OCI-LY7 (cell line): ENCODE measurements at regions not wholly inside any gene's neighbourhood (a gene's known extent, or its start where the extent isn't known, plus 50 kb on each side); places are given as distances from the start of the nearest gene placed in this dataset.

ENCODE experiments used
- BruUV-seq: library from RNA; stranded (reverse); fragments of 400-500 nt; replicated peaks from 2 replicates; lab custom pipeline; 2021; lab: Mats Ljungman, UMichigan
- CTCF ChIA-PET: fragments of 300-600 bp; sonication (Branson Sonifier 250); formaldehyde crosslinking; loops from one replicate; lab custom pipeline; 2022; ENCODE audit warnings: antibody characterized with exemption; ENCODE audit not compliant: unreplicated experiment; lab: Charles Lee
- POLR2A ChIA-PET: fragments of 300-600 bp; sonication (Branson Sonifier 250); formaldehyde crosslinking; loops from one replicate; lab custom pipeline; 2022; ENCODE audit warnings: antibody characterized with exemption; lab: Charles Lee
- DNase-seq: peaks from one replicate; pipeline ENCODE4 v3.0.0-alpha.2; 2015; ENCODE audit warnings: low spot score
- H2AFZ ChIP-seq: fragments of 200-600 bp; sonication (generic), shearing (Covaris generic); 2 replicates; pipeline ENCODE4 v1.6.1; 2014; ENCODE audit warnings: mild to moderate bottlenecking, antibody characterized with exemption, low read length, moderate library complexity
- H3K27ac ChIP-seq: fragments of 200-600 bp; sonication (generic); 2 replicates; pipeline ENCODE4 v1.5.1; 2014; ENCODE audit warnings: mixed run types, low read depth, mild to moderate bottlenecking, moderate library complexity, low read length, inconsistent platforms; ENCODE audit not compliant: poor library complexity, severe bottlenecking
- H3K36me3 ChIP-seq: fragments of 200-600 bp; sonication (generic); 2 replicates; pipeline ENCODE4 v1.6.1; 2014; ENCODE audit warnings: mild to moderate bottlenecking, antibody characterized with exemption, low read length, moderate library complexity, mixed read lengths; ENCODE audit not compliant: insufficient read depth
- H3K4me1 ChIP-seq: fragments of 200-600 bp; sonication (generic); 2 replicates; pipeline ENCODE4 v1.5.1; 2014; ENCODE audit warnings: mild to moderate bottlenecking, low read length; ENCODE audit not compliant: insufficient read depth, poor library complexity, severe bottlenecking
- H3K4me2 ChIP-seq: fragments of 200-600 bp; sonication (generic); 2 replicates; pipeline ENCODE4 v1.6.1; 2014; ENCODE audit warnings: mild to moderate bottlenecking, low read length
- H3K4me3 ChIP-seq: fragments of 200-600 bp; sonication (generic); 2 replicates; pipeline ENCODE4 v1.5.1; 2014; ENCODE audit warnings: mild to moderate bottlenecking, low read depth, low read length; ENCODE audit not compliant: poor library complexity, severe bottlenecking
- H3K79me2 ChIP-seq: fragments of 200-600 bp; sonication (generic); 2 replicates; pipeline ENCODE4 v1.6.1; 2016; ENCODE audit warnings: low read depth, mild to moderate bottlenecking, low read length, moderate library complexity, mixed read lengths; ENCODE audit not compliant: insufficient read depth
- H3K9me2 ChIP-seq: fragments of 200-600 bp; sonication (generic); 2 replicates; pipeline ENCODE4 v1.6.1; 2016; ENCODE audit warnings: mild to moderate bottlenecking, low read length, mixed read lengths; ENCODE audit not compliant: insufficient read depth
- H3K9me3 ChIP-seq: fragments of 200-600 bp; sonication (generic); 2 replicates; pipeline ENCODE4 v1.6.1; 2014; ENCODE audit warnings: mild to moderate bottlenecking, mixed run types, low read length, mixed read lengths
- H4K20me1 ChIP-seq: fragments of 200-600 bp; sonication (generic); 2 replicates; pipeline ENCODE4 v1.6.1; 2014; ENCODE audit warnings: mild to moderate bottlenecking, antibody characterized with exemption, low read length, moderate library complexity, mixed read lengths; ENCODE audit not compliant: insufficient read depth
- EZH2phosphoT487 ChIP-seq: fragments of 200-600 bp; sonication (generic); IDR thresholded peaks from 2 replicates; pipeline ENCODE4 v1.6.1; 2018; ENCODE audit warnings: low read depth, borderline replicate concordance, mild to moderate bottlenecking, mixed run types, antibody characterized with exemption, low read length, moderate library complexity, mixed read lengths
- intact Hi-C: fragments of 100-400 bp; cut with micrococcal nuclease; formaldehyde crosslinking; loops from one replicate; pipeline ENCODE4 v1.10.0; 2022; ENCODE audit not compliant: unreplicated experiment
- TF ChIP-seq, protein P1 (sequence below): fragments of 200-600 bp; sonication (generic); conservative IDR thresholded peaks from 2 replicates; pipeline ENCODE4 v1.5.1; 2014; ENCODE audit warnings: mild to moderate bottlenecking, antibody characterized with exemption, low read length, moderate library complexity, mixed read lengths

DNA sequence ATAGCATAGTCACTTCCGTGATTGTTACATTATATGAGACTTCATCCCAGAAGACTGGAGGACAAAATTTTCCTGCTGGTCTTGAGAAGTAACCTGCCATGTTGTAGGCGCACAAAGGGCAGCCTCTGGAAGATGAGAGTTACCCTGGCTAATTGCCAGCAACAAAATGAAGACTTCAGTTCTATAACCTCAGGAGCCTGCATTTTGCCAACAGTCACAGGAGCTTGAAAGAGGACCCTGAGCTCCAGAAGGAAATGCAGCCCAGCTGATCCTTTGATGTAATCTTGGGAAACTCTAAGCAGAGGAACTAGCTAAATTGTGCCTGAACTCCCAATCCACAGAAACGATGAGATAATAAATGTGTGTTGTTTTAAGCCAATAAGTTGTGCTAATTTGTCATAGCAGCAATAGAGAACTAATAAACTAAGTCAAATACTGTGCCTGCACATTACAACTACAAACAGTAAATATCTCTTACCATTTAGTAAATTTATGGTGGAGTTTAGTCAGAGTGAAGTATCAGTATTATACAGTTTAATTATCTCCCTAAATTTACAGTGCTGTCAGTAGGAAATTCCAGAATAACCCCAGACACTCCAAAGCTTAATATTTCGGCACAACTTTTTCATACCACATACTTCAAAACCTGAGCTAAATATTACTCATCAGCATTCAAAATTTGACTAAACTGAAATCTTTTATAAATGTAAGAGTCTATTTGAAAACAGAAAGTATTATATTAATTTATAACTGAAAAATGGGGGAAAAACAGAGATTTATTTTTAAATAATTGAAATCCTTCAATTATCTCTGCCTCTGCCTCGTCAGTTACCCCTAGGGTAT, 90.1 kb upstream of the MAPK10 start:
- CTCF ChIA-PET, result no interaction called here
- no peaks in the 10 kb centered on the region for H3K9me3 ChIP-seq
- intact Hi-C loops, result no loop called here
- no TSS peak for BruUV-seq
- no peak overlapping the region for H3K4me3 ChIP-seq
- no peaks in the 10 kb centered on the region for H3K36me3 ChIP-seq
- H3K4me2 ChIP-seq, result no peak overlapping the region
- TF ChIP-seq, protein P1, sequence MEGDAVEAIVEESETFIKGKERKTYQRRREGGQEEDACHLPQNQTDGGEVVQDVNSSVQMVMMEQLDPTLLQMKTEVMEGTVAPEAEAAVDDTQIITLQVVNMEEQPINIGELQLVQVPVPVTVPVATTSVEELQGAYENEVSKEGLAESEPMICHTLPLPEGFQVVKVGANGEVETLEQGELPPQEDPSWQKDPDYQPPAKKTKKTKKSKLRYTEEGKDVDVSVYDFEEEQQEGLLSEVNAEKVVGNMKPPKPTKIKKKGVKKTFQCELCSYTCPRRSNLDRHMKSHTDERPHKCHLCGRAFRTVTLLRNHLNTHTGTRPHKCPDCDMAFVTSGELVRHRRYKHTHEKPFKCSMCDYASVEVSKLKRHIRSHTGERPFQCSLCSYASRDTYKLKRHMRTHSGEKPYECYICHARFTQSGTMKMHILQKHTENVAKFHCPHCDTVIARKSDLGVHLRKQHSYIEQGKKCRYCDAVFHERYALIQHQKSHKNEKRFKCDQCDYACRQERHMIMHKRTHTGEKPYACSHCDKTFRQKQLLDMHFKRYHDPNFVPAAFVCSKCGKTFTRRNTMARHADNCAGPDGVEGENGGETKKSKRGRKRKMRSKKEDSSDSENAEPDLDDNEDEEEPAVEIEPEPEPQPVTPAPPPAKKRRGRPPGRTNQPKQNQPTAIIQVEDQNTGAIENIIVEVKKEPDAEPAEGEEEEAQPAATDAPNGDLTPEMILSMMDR, result no peak
- no peak for TF ChIP-seq EZH2phosphoT487
- POLR2A ChIA-PET, result interaction anchor here (0.6 kb wide), 1 partner anchor 1366 kb away, joined by 4 read pairs; no protein-coding TSS in a partner anchor
- H3K9me2 ChIP-seq, result no peaks in the 10 kb centered on the region
- no peaks in the 10 kb centered on the region for H3K79me2 ChIP-seq
- H2AFZ ChIP-seq, result no peak overlapping the region
- no peak for DNase-seq
- H3K4me1 ChIP-seq, result no peaks in the 10 kb centered on the region
- no peak overlapping the region for H3K27ac ChIP-seq
- no peaks in the 10 kb centered on the region for H4K20me1 ChIP-seq

DNA sequence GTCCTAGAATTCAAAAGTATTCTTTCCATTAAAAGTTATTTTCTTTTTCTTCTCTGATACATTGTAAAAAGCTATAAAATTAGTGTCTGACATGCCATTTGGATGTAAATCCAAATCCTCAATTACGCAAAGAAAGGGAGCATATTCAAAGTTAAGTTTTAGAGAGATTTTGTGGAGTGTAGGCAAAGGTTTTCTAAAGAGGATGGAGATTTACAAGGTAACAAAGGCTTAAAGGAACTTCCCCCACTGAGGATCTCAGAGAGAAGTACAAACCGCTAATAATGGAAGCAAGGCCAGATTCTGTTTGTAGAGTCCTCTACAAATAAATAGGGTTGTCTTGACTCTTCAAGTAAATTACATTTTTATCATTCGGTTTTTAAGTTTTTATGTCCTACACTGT, 91.0 kb upstream of the MAPK10 start:
- no peak overlapping the region for H3K4me2 ChIP-seq
- TF ChIP-seq, protein P1, result no peak
- TF ChIP-seq EZH2phosphoT487, result no peak
- intact Hi-C loops, result no loop called here
- H3K4me3 ChIP-seq, result no peak overlapping the region
- H3K9me3 ChIP-seq, result no peaks in the 10 kb centered on the region
- H3K36me3 ChIP-seq, result no peaks in the 10 kb centered on the region
- no TSS peak for BruUV-seq
- ChIA-PET CTCF (no interaction called here), POLR2A (no interaction called here)
- H3K4me1 ChIP-seq, result no peaks in the 10 kb centered on the region
- no peaks in the 10 kb centered on the region for H3K9me2 ChIP-seq
- H4K20me1 ChIP-seq, result no peaks in the 10 kb centered on the region
- H2AFZ ChIP-seq, result no peak overlapping the region
- H3K27ac ChIP-seq, result no peak overlapping the region
- DNase-seq, result no peak
- no peaks in the 10 kb centered on the region for H3K79me2 ChIP-seq
